A673 (cell line): ENCODE measurements at regions not wholly inside any gene's neighbourhood (a gene's known extent, or its start where the extent isn't known, plus 50 kb on each side); places are given as distances from the start of the nearest gene placed in this dataset.

ENCODE experiments used
- CTCF ChIP-seq: fragments of 300-800, 200-600 bp; sonication (generic); conservative IDR thresholded peaks from 2 replicates; pipeline ENCODE4 v1.5.1; 2017; ENCODE audit warnings: low read depth, mild to moderate bottlenecking, antibody characterized with exemption, low read length, moderate library complexity, mixed read lengths
- EZH2 ChIP-seq: fragments of 200-600 bp; sonication (generic); IDR thresholded peaks from 2 replicates; pipeline ENCODE4 v1.6.1; 2017; ENCODE audit warnings: borderline replicate concordance, low read depth, mild to moderate bottlenecking, mixed read lengths, antibody characterized with exemption, low read length; ENCODE audit not compliant: poor library complexity, severe bottlenecking

DNA sequence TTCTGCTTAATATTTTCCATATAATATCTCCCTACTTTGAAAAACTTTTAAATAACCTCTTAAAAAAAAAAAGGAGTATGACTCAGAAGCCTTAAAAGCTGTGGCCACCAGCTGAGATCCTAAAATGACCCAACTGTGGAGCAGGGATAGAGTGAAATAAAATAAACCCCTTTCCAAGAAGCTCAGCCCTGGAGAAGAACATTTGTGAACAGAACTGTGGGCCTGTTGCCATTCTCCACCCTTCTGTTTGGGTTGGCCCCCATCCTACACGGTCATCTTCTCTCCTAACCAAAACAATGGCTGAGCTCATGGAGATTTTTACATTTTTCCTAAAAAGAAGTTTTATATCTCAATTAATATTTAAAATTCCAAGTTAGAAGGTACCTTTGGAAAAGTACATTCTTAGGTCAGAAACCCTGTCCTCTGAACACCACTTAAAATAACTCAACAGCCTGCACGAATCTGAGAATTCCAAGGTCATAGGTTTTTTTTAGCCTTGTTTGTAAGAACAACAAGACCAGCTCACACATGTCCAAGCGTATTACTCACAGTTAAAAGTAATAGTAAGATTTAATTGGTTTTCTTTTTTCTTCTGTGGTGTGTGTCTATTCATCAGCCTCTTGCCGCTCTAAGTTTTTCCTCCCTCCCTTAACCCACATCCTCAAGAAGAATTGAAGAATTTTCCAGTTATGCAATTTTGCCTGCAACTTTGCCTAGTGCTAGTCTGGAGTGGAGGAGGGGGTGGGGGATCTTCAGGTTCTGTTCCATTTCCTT is 107.7 kb upstream of the ERRFI1 start:
- TF ChIP-seq CTCF (no peak), EZH2 (no peak)
